Fibroblast of skin of left biceps (primary cell): ENCODE measurements at regions not wholly inside any gene's neighbourhood (a gene's known extent, or its start where the extent isn't known, plus 50 kb on each side); places are given as distances from the start of the nearest gene placed in this dataset.
A peak's percentile ranks its signal among the peaks of the same experiment; 100 is the strongest.

Source experiments
- DNase-seq, 2 experiments: peaks; one replicate each; pipeline ENCODE4 v3.0.0-alpha.2; 2013; ENCODE audit warnings: low read depth in 2 of 2

GRCh38 chr12:98389593-98389992, 125.8 kb upstream of the TMPO start:
- no peak for DNase-seq

GRCh38 chr12:98397323-98398105, 117.9 kb upstream of the TMPO start:
- DNase-seq, result peak in 1 of 2 experiments; percentile 28

DNA sequence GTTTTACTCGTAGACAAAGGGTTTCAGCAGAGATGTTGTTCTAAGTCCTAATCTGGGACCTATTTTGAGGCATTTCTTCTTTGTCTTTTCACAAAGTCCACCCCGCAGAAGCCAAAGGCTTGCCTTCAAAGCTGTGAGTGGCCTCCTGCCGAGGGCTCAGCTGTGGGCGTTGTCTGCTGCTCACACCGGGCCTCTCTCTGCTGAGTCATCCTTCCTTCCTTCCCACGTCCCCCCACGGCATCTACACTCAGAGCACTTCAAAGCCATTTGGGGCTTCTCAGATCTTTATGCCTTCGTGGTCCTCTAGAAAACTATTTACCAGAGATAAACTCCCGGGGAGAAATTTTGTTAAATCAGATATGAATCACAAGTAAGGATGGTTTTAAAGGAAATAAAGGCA, 115.9 kb upstream of the TMPO start:
- peak in 1 of 2 experiments; percentile 29 for DNase-seq

- no peak for DNase-seq
These were observed 114.0 kb upstream of the TMPO start for GRCh38 chr12:98401427-98401826.

GRCh38 chr12:98402091-98402490, 113.3 kb upstream of the TMPO start:
- no peak for DNase-seq

DNA sequence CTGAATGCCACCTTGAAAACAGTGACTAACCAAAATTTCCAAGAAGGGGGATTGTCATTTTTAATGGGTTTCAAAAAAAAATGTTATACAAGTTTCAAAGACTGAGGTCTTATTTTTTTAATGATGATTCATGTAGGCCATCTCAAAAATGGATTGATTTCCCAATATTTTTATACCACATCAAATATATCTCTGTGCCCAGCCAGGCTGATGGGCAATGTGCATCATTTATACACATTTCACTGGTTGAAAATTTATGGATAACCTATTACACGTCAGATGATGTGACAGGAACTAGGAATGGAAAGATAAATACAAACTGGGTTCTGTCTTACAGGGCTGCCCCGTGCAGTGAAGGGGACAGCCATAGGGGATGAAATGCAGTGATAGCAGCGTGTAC, 112.7 kb upstream of the TMPO start:
- no peak for DNase-seq

GRCh38 chr12:98403385-98403784, 112.0 kb upstream of the TMPO start:
- no peak for DNase-seq

GRCh38 chr12:98403936-98404335, 111.5 kb upstream of the TMPO start:
- no peak for DNase-seq

DNA sequence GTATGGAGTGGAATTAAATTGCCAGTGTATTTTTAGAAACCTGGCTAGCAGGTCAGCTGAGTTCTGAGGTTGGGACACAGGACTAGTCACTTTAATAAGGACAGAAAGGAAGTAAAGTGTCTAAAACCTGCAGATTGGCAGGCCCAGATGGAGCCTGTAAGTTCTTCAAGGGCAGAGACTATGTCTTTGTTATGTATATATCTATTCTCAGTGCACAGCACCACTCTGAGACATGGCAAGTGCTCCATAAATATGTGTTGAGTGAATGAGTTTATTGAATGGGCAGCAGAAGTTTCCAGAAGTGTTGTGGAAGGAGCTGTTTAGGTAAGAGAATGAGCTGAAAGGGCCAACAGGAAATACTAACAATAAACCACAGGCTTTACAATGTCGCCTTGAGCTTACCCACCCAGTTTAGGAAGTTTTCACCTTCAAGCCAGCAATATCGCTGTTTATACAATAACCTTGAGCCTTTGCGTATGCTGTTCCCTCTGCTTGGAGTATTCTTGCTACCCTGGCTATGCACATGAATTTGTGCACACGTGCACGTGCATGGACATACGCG, 109.5 kb upstream of the TMPO start:
- DNase-seq, result no peak

GRCh38 chr12:98406378-98406777, 109.0 kb upstream of the TMPO start:
- no peak for DNase-seq

DNA sequence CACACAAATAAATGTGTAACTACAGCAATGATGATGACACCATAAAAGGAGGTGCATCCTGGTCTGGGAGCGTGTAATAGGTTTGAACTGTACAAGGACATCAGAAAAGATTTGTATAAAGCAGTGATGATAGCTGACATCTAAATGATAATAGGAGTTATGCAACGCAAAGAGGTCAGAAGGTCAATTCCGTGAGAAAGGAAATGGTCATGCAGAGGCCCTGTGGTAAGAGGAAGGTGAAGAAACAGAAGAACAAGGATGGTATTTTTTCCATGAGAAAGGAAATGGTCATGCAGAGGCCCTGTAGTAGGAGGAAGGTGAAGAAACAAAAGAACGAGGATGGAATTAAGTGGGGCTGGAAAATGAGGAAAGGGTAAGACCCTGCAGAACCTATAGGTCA, 106.7 kb upstream of the TMPO start:
- DNase-seq, result no peak

GRCh38 chr12:98409548-98409947, 105.8 kb upstream of the TMPO start:
- DNase-seq, result no peak

- no peak for DNase-seq
These were observed 105.0 kb upstream of the TMPO start for GRCh38 chr12:98410356-98410755.

DNA sequence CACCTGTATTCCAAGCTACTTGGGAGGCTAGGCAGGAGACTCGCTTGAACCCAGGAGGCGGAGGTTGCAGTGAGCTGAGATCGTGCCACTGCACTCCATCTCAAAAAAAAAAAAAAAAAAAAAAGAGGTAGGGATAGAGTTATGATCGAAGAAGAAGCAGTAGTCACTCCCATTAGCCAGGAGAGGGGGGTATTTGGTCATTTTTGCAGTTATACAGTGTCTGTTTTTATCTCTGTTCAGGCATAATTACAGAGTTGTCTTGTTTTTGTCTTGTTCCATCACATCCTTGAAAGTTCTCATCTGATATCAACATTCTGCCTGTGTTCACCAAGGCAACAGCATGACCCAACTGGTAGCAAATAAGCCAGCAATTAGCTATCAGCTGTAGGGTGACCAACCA, 98.5 kb upstream of the TMPO start:
- peak in 1 of 2 experiments; percentile 44 for DNase-seq

GRCh38 chr12:98417266-98417665, 98.1 kb upstream of the TMPO start:
- DNase-seq, result no peak

DNA sequence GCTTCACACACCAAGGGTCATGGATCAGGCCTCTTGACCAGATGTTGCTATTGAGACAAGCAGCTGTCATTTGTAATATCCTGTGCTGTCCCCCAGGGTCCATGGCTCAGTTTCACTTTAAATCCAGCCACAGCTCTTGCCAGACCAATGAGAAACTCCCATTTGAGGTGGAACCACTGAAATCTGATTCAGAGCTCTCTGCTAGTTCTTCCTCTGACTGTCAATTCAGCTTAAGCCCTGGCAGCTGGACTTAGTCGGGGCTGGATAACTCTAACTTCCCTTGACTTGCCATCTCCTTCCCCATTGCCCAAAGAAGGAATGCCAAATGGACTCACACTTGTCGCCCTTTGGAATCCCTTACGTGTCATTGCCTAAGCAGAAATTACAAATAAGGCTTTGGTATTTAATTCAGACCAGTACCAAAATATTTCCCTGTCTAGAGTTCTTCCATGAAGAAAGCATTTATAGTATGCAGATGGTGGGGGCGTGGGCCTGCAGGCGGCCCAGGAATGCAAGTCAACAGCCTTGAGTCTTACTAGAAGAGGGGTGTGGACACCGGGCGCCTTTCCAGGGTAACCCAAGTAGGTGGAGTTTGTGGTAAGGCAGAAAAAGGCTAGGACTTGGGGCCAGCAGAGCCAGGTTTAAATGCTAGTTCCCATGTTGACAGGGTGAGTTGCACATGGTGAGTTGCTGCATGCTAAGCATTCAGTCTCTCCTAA, 96.9 kb upstream of the TMPO start:
- peak; percentile 96 for DNase-seq

DNA sequence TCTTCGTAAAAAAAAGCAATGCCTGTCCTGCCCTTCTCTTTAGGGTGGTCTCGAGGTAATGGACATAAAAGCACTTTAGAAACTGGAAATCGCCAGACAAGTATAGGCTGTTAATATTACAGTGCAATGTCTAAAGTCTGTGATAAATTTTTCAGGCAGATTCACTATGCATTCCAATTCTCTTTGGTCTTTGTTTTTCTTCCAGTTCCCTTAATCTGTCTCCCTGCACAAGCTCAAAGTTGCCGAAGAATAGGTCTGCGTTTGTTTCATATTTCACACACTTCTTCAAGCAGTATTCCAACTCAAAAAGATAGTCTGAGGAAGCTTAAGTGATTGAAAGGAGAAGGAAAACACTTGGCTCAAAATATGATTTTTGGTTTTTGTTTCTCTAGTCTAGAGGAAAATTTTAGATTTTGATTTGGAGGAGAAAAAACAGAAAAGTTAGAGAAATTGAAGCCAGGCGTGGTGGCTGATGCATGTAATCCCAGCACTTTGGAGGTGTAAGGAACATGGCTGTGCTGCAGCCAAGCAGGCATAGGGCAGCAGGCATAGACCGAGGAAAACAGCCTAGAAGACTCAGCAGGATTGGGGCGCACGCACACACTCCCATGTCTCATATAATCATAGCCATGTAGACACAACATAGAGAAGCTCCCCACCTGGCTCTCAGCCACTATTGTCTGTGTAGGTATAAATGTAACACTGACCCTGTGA, 96.2 kb upstream of the TMPO start:
- DNase-seq, result no peak

DNA sequence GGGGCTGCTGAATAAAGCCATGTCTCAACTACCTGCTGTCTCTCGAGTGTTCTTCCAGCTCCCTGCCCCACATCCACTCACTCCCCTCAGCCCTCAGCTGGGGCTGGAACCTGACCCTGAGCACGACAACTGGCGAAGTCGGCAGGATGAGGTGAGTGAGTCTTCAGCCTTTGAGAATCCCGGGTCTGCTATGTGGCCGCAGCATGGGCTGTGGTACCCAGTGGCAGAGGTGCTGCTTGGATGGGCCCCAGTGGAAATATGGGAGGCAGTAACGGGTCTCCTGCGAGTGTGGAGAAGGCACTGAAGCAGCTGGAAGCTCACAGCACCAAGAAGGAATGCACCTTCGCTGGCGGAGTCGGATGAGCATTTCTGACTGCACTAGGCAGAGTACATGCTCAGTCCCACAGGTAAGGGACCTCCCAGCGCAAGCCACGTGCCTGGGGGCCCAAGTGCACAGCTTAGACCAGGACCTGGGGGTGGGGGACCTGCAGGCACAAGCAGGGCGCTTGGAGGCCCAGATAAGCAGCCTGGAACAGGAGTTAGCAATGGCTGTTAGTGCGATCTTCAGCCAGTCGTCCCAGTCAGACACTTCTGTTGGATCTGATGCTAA, 95.5 kb upstream of the TMPO start:
- no peak for DNase-seq

- DNase-seq, result no peak
These were observed 94.9 kb upstream of the TMPO start for GRCh38 chr12:98420461-98420860.

- no peak for DNase-seq
These were observed 94.1 kb upstream of the TMPO start for GRCh38 chr12:98421316-98421715.

DNA sequence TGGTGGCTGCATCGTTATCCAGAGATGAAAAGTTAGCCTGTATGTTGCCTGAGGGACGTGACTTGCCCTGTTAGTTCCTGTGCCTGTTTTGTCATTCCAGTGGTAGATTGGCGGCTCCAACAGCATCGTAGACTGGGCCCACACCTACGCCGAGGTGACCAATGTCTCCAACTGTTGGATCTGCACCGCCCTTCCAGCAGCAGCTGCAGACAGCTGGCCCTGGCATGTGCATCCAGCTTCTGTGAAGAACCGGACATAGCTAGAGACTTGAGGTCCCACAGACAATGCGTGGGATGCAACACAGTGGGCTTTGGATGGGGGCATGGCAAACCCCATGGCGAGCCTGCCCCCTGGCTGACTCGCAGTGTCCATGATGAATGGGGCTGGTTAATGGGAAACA, 93.0 kb upstream of the TMPO start:
- no peak for DNase-seq

- no peak for DNase-seq
These were observed 92.6 kb upstream of the TMPO start for GRCh38 chr12:98422812-98423211.
